Smooth muscle cell (in vitro differentiated cells): ENCODE measurements at regions not wholly inside any gene's neighbourhood (a gene's known extent, or its start where the extent isn't known, plus 50 kb on each side); places are given as distances from the start of the nearest gene placed in this dataset.

Source experiments
- DNase-seq: peaks from one replicate; lab custom pipeline; 2025; ENCODE audit not compliant: unreplicated experiment; lab: John Stamatoyannopoulos, UW
- H2AFZ ChIP-seq: fragments of 200-600 bp; sonication (generic); 2 replicates; pipeline ENCODE4 v1.6.0; 2016; ENCODE audit warnings: antibody characterized with exemption, low read depth, mild to moderate bottlenecking
- H3F3A ChIP-seq: fragments of 200-600 bp; sonication (generic); 2 replicates; pipeline ENCODE4 v1.6.0; 2017; ENCODE audit warnings: antibody characterized with exemption, low read depth
- H3K27ac ChIP-seq: fragments of 200-600 bp; sonication (generic); 2 replicates; pipeline ENCODE4 v1.5.1; 2016; ENCODE audit warnings: low read depth, mild to moderate bottlenecking
- H3K27me3 ChIP-seq: fragments of 200-600 bp; sonication (generic); 2 replicates; pipeline ENCODE4 v1.6.1; 2016; ENCODE audit warnings: low read depth, mild to moderate bottlenecking
- H3K36me3 ChIP-seq: fragments of 200-600 bp; sonication (generic); 2 replicates; pipeline ENCODE4 v1.5.1; 2016; ENCODE audit warnings: low read depth
- H3K4me1 ChIP-seq: fragments of 200-600 bp; sonication (generic); 2 replicates; pipeline ENCODE4 v1.5.1; 2016; ENCODE audit warnings: low read depth
- H3K4me2 ChIP-seq: fragments of 200-600 bp; sonication (generic); 2 replicates; pipeline ENCODE4 v1.6.0; 2016; ENCODE audit warnings: mild to moderate bottlenecking
- H3K4me3 ChIP-seq: fragments of 200-600 bp; sonication (generic); 2 replicates; pipeline ENCODE4 v1.5.1; 2016; ENCODE audit warnings: mild to moderate bottlenecking
- H3K79me2 ChIP-seq: fragments of 200-600 bp; sonication (generic); 2 replicates; pipeline ENCODE4 v1.6.0; 2016; ENCODE audit warnings: low read depth, mild to moderate bottlenecking
- H3K9ac ChIP-seq: fragments of 200-600 bp; sonication (generic); 2 replicates; pipeline ENCODE4 v1.6.0; 2016; ENCODE audit warnings: low read depth
- H3K9me3 ChIP-seq: fragments of 200-600 bp; sonication (generic); replicated peaks from 2 replicates; pipeline ENCODE4 v1.5.1; 2016; ENCODE audit warnings: low read depth
- H4K20me1 ChIP-seq: fragments of 200-600 bp; sonication (generic); 2 replicates; pipeline ENCODE4 v1.6.0; 2016; ENCODE audit warnings: low read depth
- CTCF ChIP-seq: fragments of 200-600 bp; sonication (generic); IDR thresholded peaks from 2 replicates; pipeline ENCODE4 v1.5.1; 2017; ENCODE audit warnings: borderline replicate concordance, mild to moderate bottlenecking, antibody characterized with exemption; ENCODE audit not compliant: insufficient read depth, poor library complexity, severe bottlenecking
- WGBS: methylation state at CpG from one replicate; pipeline ENCODE4 v1.1.7; 2016; ENCODE audit warnings: low lambda C conversion rate; 5-methylcytosine and 5-hydroxymethylcytosine counted together

DNA sequence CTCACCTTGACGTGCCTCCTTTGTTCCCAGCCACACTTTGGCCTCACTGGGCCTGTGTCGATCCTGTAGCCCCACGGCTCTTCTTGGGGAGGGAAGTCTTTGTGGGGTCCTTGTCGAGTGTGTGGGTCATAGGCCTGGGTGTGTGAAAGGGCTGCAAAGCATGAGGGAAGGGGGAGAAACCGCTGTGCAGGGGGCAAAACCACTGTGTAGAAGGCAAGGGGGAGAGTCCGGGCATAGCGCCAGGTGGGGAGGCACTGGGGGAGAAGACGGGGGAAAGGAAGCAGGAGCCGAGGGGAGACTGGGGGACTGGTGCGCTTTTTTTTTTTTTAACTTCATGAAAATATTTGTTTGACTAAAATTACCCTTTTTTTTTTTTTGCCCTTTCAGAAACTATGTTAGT, 65.1 kb upstream of the RASD2 start:
- H3K27ac ChIP-seq, result no peak overlapping the region
- no peak for TF ChIP-seq CTCF
- no peaks in the 10 kb centered on the region for H3K9me3 ChIP-seq
- H4K20me1 ChIP-seq, result no peaks in the 10 kb centered on the region
- WGBS, result 87% methylated on average over 6 of the region's 10 CpGs
- no peaks in the 10 kb centered on the region for H3K27me3 ChIP-seq
- no peak for DNase-seq
- no peaks in the 10 kb centered on the region for H3K36me3 ChIP-seq
- H3K4me2 ChIP-seq, result no peak overlapping the region
- no peaks in the 10 kb centered on the region for H3F3A ChIP-seq
- H3K79me2 ChIP-seq, result no peaks in the 10 kb centered on the region
- H3K4me1 ChIP-seq, result no peaks in the 10 kb centered on the region
- H3K9ac ChIP-seq, result no peak overlapping the region
- H3K4me3 ChIP-seq, result no peak overlapping the region
- no peak overlapping the region for H2AFZ ChIP-seq

DNA sequence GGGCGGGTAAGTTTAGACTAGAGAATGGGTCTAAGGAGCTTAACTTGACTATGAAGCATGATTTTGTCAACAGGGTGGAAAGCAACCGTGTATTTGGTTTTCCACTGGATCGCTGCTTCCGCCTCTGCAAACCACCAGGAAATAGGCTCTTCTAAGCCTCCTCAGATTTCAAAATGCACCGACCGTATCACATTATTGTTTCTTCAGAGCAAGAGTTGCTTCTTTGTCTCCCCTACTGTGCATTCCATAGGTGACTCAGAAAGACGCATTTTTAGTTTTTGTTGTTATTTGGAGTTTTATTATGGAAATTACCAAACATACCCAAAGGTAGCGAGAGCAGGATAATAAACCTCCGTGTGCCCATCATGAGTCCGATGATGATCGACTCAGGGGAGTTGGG, 64.3 kb upstream of the RASD2 start:
- H3K4me1 ChIP-seq, result no peaks in the 10 kb centered on the region
- no peaks in the 10 kb centered on the region for H3F3A ChIP-seq
- H3K79me2 ChIP-seq, result no peaks in the 10 kb centered on the region
- no peaks in the 10 kb centered on the region for H3K27me3 ChIP-seq
- H3K4me3 ChIP-seq, result no peak overlapping the region
- H3K9me3 ChIP-seq, result no peaks in the 10 kb centered on the region
- H3K36me3 ChIP-seq, result no peaks in the 10 kb centered on the region
- H3K4me2 ChIP-seq, result no peak overlapping the region
- H4K20me1 ChIP-seq, result no peaks in the 10 kb centered on the region
- H3K27ac ChIP-seq, result no peak overlapping the region
- H3K9ac ChIP-seq, result no peak overlapping the region
- no peak for TF ChIP-seq CTCF
- no peak overlapping the region for H2AFZ ChIP-seq
- DNase-seq, result no peak
- 82% methylated on average over 11 of the region's 11 CpGs for WGBS

- H3K9ac ChIP-seq, result no peak overlapping the region
- no peaks in the 10 kb centered on the region for H3K27me3 ChIP-seq
- no peaks in the 10 kb centered on the region for H3K4me1 ChIP-seq
- WGBS, result 55% methylated on average over 11 of the region's 11 CpGs
- no peak overlapping the region for H3K4me3 ChIP-seq
- no peaks in the 10 kb centered on the region for H3K36me3 ChIP-seq
- H3K9me3 ChIP-seq, result no peaks in the 10 kb centered on the region
- H3K4me2 ChIP-seq, result peak overlapping the region; percentile 36
- no peak for TF ChIP-seq CTCF
- H2AFZ ChIP-seq, result no peak overlapping the region
- H4K20me1 ChIP-seq, result no peaks in the 10 kb centered on the region
- no peaks in the 10 kb centered on the region for H3K79me2 ChIP-seq
- no peaks in the 10 kb centered on the region for H3F3A ChIP-seq
- no peak overlapping the region for H3K27ac ChIP-seq
- no peak for DNase-seq
These were observed 62.6 kb upstream of the RASD2 start for GRCh38 chr22:35477911-35478582.

GRCh38 chr22:35478633-35479107, 62.0 kb upstream of the RASD2 start:
- no peak overlapping the region for H3K4me3 ChIP-seq

More at GRCh38 chr22:35478633-35479107, 62.0 kb upstream of the RASD2 start:
- H2AFZ ChIP-seq, result no peak overlapping the region
- no peaks in the 10 kb centered on the region for H3K36me3 ChIP-seq
- no peak for DNase-seq
- no peaks in the 10 kb centered on the region for H3K9me3 ChIP-seq
- no peaks in the 10 kb centered on the region for H3K4me1 ChIP-seq
- peak overlapping the region; percentile 36 for H3K4me2 ChIP-seq
- H3K79me2 ChIP-seq, result no peaks in the 10 kb centered on the region
- WGBS, result 92% methylated on average over 9 of the region's 9 CpGs
- H4K20me1 ChIP-seq, result no peaks in the 10 kb centered on the region
- no peaks in the 10 kb centered on the region for H3K27me3 ChIP-seq
- TF ChIP-seq CTCF, result no peak
- H3K27ac ChIP-seq, result no peak overlapping the region
- no peak overlapping the region for H3K9ac ChIP-seq
- no peaks in the 10 kb centered on the region for H3F3A ChIP-seq
